MM.1S (cell line): ENCODE measurements at regions not wholly inside any gene's neighbourhood (a gene's known extent, or its start where the extent isn't known, plus 50 kb on each side); places are given as distances from the start of the nearest gene placed in this dataset.

Experiments used
- CTCF ChIP-seq: fragments of 300-600 bp; sonication (generic); IDR thresholded peaks from 2 replicates; pipeline ENCODE4 v1.5.1; 2016; ENCODE audit warnings: antibody characterized with exemption, low read length, mixed read lengths
- EZH2 ChIP-seq: fragments of 300-600 bp; sonication (generic); optimal IDR thresholded peaks from 2 replicates; pipeline ENCODE3; 2017; ENCODE audit warnings: low read depth, mild to moderate bottlenecking, antibody characterized with exemption, low read length, mixed read lengths

- TF ChIP-seq EZH2 (no peak), CTCF (no peak)
These were observed 84.5 kb upstream of the GALNT15 start for GRCh38 chr3:16090024-16090423.
